ENCODE measurements at regions not wholly inside any gene's neighbourhood (a gene's known extent, or its start where the extent isn't known, plus 50 kb on each side); places are given as distances from the start of the nearest gene placed in this dataset.

- Histone ChIP-seq H3K4me3 (no peak overlapping the region), H3K4me2 (no peak overlapping the region), H3K4me1 (ENCODE audit: insufficient read depth) (no peaks in the 10 kb centered on the region), H3F3A (replicated peaks; ENCODE audit: low read depth) (no peaks in the 10 kb centered on the region), H4K20me1 (replicated peaks; ENCODE audit: insufficient read depth) (no peaks in the 10 kb centered on the region), H3K9me2 (ENCODE audit: insufficient read depth) (peaks cover under 1% of the 10 kb centered on the region; the same call in 1 of the 2 replicates), H3K36me3 (ENCODE audit: insufficient read depth) (no peaks in the 10 kb centered on the region), H3K27me3 (ENCODE audit: insufficient read depth) (no peaks in the 10 kb centered on the region), H3K79me2 (replicated peaks; ENCODE audit: insufficient read depth) (no peaks in the 10 kb centered on the region), H2AFZ (no peak overlapping the region), H3K27ac (ENCODE audit: low read depth) (no peak overlapping the region)
- Mint-ChIP-seq H3K4me3 (no peak overlapping the region), H3K4me1 (peaks cover 3% of the 10 kb centered on the region; the same call in 1 of the 3 replicates), H3K9me3 (no peaks in the 10 kb centered on the region), H3K27me3 (ENCODE audit: insufficient read depth, low read depth, poor library complexity) (peaks cover 2% of the 10 kb centered on the region), H3K36me3 (ENCODE audit: low read depth) (no peaks in the 10 kb centered on the region), H3K27ac (no peak overlapping the region)
- DNase-seq (ENCODE audit: low spot score) = no peak
- TF ChIP-seq ZNF114 (CRISPR knock-in tag; IDR thresholded peaks at IDR 0.05) = no peak
- TF ChIP-seq ZNF331 (CRISPR knock-in tag; IDR thresholded peaks at IDR 0.05; ENCODE audit: low read depth) = no peak
- no peak for TF ChIP-seq EZH2phosphoT487 (IDR thresholded peaks at IDR 0.05; ENCODE audit: unreplicated experiment)
- TF ChIP-seq ZNF462 (CRISPR knock-in tag; IDR thresholded peaks at IDR 0.05) = no peak
- no peak for TF ChIP-seq EZH2 (IDR thresholded peaks at IDR 0.05; ENCODE audit: low read depth, unreplicated experiment)
- TF ChIP-seq REST (IDR thresholded peaks at IDR 0.05; ENCODE audit: unreplicated experiment) = no peak
- TF ChIP-seq JUNB (IDR thresholded peaks at IDR 0.05; ENCODE audit: unreplicated experiment) = no peak
- TF ChIP-seq ETS1 (IDR thresholded peaks at IDR 0.05) = no peak
- no peak for TF ChIP-seq STAT1 (IDR thresholded peaks at IDR 0.05; ENCODE audit: unreplicated experiment)
- TF ChIP-seq CTCF (conservative IDR thresholded peaks at IDR 0.05; ENCODE audit: low read depth in 2 of 2) = no peak
- ATAC-seq = no peak
These were observed 58.8 kb upstream of the ZNF804B start for GRCh38 chr7:88700725-88701124.
